ENCODE measurements at regions not wholly inside any gene's neighbourhood (a gene's known extent, or its start where the extent isn't known, plus 50 kb on each side); places are given as distances from the start of the nearest gene placed in this dataset.

DNA sequence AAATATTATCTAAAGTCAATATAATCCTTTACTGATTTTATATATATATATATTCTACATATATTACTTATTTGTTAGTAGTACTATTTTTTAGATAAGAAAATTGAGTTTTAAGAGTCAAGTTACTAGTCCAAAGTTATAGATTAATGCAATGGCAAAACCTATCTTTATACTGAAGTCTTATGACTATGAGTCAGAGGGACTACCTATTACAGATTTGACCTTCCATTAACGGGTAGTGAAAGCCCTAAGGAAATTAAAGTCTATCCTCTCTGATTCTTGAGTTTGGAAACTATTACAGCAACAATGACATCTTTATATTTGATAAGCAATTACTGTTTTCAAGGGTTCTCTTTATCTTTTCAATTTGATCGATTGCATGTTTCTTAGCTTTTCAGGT is 315.8 kb downstream of the CASP12 start:
- TF ChIP-seq, protein P1, sequence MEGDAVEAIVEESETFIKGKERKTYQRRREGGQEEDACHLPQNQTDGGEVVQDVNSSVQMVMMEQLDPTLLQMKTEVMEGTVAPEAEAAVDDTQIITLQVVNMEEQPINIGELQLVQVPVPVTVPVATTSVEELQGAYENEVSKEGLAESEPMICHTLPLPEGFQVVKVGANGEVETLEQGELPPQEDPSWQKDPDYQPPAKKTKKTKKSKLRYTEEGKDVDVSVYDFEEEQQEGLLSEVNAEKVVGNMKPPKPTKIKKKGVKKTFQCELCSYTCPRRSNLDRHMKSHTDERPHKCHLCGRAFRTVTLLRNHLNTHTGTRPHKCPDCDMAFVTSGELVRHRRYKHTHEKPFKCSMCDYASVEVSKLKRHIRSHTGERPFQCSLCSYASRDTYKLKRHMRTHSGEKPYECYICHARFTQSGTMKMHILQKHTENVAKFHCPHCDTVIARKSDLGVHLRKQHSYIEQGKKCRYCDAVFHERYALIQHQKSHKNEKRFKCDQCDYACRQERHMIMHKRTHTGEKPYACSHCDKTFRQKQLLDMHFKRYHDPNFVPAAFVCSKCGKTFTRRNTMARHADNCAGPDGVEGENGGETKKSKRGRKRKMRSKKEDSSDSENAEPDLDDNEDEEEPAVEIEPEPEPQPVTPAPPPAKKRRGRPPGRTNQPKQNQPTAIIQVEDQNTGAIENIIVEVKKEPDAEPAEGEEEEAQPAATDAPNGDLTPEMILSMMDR (IDR thresholded peaks at IDR 0.05), result no peak
- no peak for TF ChIP-seq POLR2A (IDR thresholded peaks at IDR 0.05)
